Sigmoid colon (tissue), 6 donors: ENCODE measurements at regions not wholly inside any gene's neighbourhood (a gene's known extent, or its start where the extent isn't known, plus 50 kb on each side); places are given as distances from the start of the nearest gene placed in this dataset.

Experiments
- DNase-seq: peaks from one replicate; pipeline ENCODE4 v3.0.0-alpha.2; 2019
- H3K27ac ChIP-seq, 4 donors: fragments of 200-600 bp; sonication (generic); one replicate each; pipeline ENCODE4 v1.5.1; 2016 to 2019; ENCODE audit warnings: mild to moderate bottlenecking in 1 of 4
- H3K27me3 ChIP-seq, 3 donors: fragments of 200-600 bp; sonication (generic); one replicate each; pipeline ENCODE4 v1.5.1; 2019; ENCODE audit warnings: mild to moderate bottlenecking in 1 of 3
- H3K36me3 ChIP-seq, 4 donors: fragments of 200-600 bp; sonication (generic); one replicate each; pipeline ENCODE4 v1.5.1; 2016 to 2019
- H3K4me1 ChIP-seq, 4 donors: fragments of 200-600 bp; sonication (generic); one replicate each; pipeline ENCODE4 v1.5.1; 2017 to 2019
- H3K4me3 ChIP-seq, 4 donors: fragments of 200-600 bp; sonication (generic); one replicate each; pipeline ENCODE4 v1.5.1; 2017 to 2019; ENCODE audit warnings: mild to moderate bottlenecking in 2 of 4, moderate library complexity in 1 of 4
- H3K9me3 ChIP-seq, 4 donors: fragments of 200-600 bp in 3 of 4; sonication (generic) in 3 of 4; one replicate each; pipeline versions ENCODE4 v1.5.1 to v1.6.1; 2013 to 2019
- CTCF ChIP-seq, 4 experiments: fragments of 450-650 bp in 3 of 4; fragments of 200-600 bp in 1 of 4; IDR thresholded peaks; one replicate each; pipeline ENCODE4 v1.5.1; 2016 to 2019; ENCODE audit warnings: antibody characterized with exemption in 4 of 4, mild to moderate bottlenecking in 3 of 4, moderate library complexity in 2 of 4
- EP300 ChIP-seq, 4 donors: sonication (generic); formaldehyde crosslinking; IDR thresholded peaks; one replicate each; pipeline ENCODE4 v1.6.1; 2017; ENCODE audit warnings: antibody characterized with exemption in 4 of 4
- POLR2A ChIP-seq, 2 donors: fragments of 450-650 bp; IDR thresholded peaks; one replicate each; pipeline ENCODE4 v1.6.1; 2016; ENCODE audit warnings: antibody characterized with exemption in 2 of 2, mild to moderate bottlenecking in 2 of 2, moderate library complexity in 2 of 2
- POLR2AphosphoS5 ChIP-seq, 4 donors: sonication (generic); formaldehyde crosslinking; IDR thresholded peaks; one replicate each; pipeline ENCODE4 v1.6.1; 2017; ENCODE audit warnings: antibody characterized with exemption in 4 of 4
- WGBS, 2 donors: extraction: QIAGEN DNeasy Blood & Tissue Kit; methylation state at CpG; one replicate each; pipeline ENCODE4 v1.1.7; 2013; 5-methylcytosine and 5-hydroxymethylcytosine counted together
- intact Hi-C: fragments of 100-400 bp; cut with DNase I; formaldehyde crosslinking; loops from one replicate; pipeline ENCODE4 v1.15.1; 2023
- donor health status: healthy with polysubstance abuse.
- donor health status: healthy.

- intact Hi-C loops = no loop called here
- peak; percentile 82 for DNase-seq
- Histone ChIP-seq H3K4me1 (peaks cover 0 to 9% (median 6%) of the 10 kb centered on the region in 4 donors), H3K27me3 (no peaks in the 10 kb centered on the region), H3K27ac (peak overlapping the region in 3 of 4 donors; percentile 51 to 55 (median 53)), H3K9me3 (no peaks in the 10 kb centered on the region), H3K4me3 (peak overlapping the region in 3 of 4 donors; percentile 32 to 36 (median 34)), H3K36me3 (no peaks in the 10 kb centered on the region)
- 31 to 65% methylated on average over 27 of the region's 27 CpGs for WGBS, 2 donors
- no peak for TF ChIP-seq POLR2A (IDR thresholded peaks at IDR 0.05)
- TF ChIP-seq EP300 (IDR thresholded peaks at IDR 0.05) = no peak
- TF ChIP-seq POLR2AphosphoS5 (IDR thresholded peaks at IDR 0.05) = peak in 1 of 4 donors; percentile 44
- no peak for TF ChIP-seq CTCF (IDR thresholded peaks at IDR 0.05)
Observed at GRCh38 chr9:91159664-91160121, 202.0 kb downstream of the AUH start.

GRCh38 chr9:91160181-91160580 is 201.5 kb downstream of the AUH start:
- Histone ChIP-seq H3K4me3 (peak overlapping the region in 3 of 4 donors; percentile 32 to 36 (median 34)), H3K9me3 (no peaks in the 10 kb centered on the region), H3K27ac (peak overlapping the region in 3 of 4 donors; percentile 51 to 55 (median 53)), H3K27me3 (no peaks in the 10 kb centered on the region), H3K36me3 (no peaks in the 10 kb centered on the region), H3K4me1 (peaks cover 0 to 9% (median 6%) of the 10 kb centered on the region in 4 donors)
- TF ChIP-seq POLR2A (IDR thresholded peaks at IDR 0.05) = no peak
- TF ChIP-seq CTCF (IDR thresholded peaks at IDR 0.05) = no peak
- no peak for TF ChIP-seq POLR2AphosphoS5 (IDR thresholded peaks at IDR 0.05)
- 84 to 87% methylated on average over 22 of the region's 22 CpGs for WGBS, 2 donors
- intact Hi-C loops = no loop called here
- no peak for DNase-seq

GRCh38 chr9:91160599-91161464 is 200.9 kb downstream of the AUH start:
- no peak for DNase-seq
- no peak for TF ChIP-seq POLR2AphosphoS5 (IDR thresholded peaks at IDR 0.05)
- TF ChIP-seq EP300 (IDR thresholded peaks at IDR 0.05) = no peak
- no peak for TF ChIP-seq POLR2A (IDR thresholded peaks at IDR 0.05)
- no peak for TF ChIP-seq CTCF (IDR thresholded peaks at IDR 0.05)
- intact Hi-C loops = no loop called here
- Histone ChIP-seq H3K36me3 (no peaks in the 10 kb centered on the region), H3K9me3 (no peaks in the 10 kb centered on the region), H3K4me1 (peaks cover 0 to 9% (median 6%) of the 10 kb centered on the region in 4 donors), H3K27ac (no peak overlapping the region), H3K4me3 (no peak overlapping the region), H3K27me3 (no peaks in the 10 kb centered on the region)
- WGBS, 2 donors = 91 to 93% methylated on average over 31 of the region's 31 CpGs

- no peak overlapping the region for H3K4me3 ChIP-seq
- no peak for TF ChIP-seq EP300 (IDR thresholded peaks at IDR 0.05)
- no peak for DNase-seq
- WGBS, 2 donors = 85 to 89% methylated on average over 13 of the region's 13 CpGs
- no peaks in the 10 kb centered on the region for H3K36me3 ChIP-seq
- no peak overlapping the region for H3K27ac ChIP-seq
- no peaks in the 10 kb centered on the region for H3K27me3 ChIP-seq
- no peaks in the 10 kb centered on the region for H3K9me3 ChIP-seq
- peaks cover 0 to 9% (median 6%) of the 10 kb centered on the region in 4 donors for H3K4me1 ChIP-seq
- intact Hi-C loops = no loop called here
Observed at GRCh38 chr9:91161465-91162300, 200.0 kb downstream of the AUH start.

- intact Hi-C loops = no loop called here
- no peaks in the 10 kb centered on the region for H3K9me3 ChIP-seq
- peak overlapping the region in 1 of 4 donors; percentile 25 for H3K27ac ChIP-seq
- H3K36me3 ChIP-seq = no peaks in the 10 kb centered on the region
- WGBS, 2 donors = 73 to 87% methylated on average over 5 of the region's 5 CpGs
- TF ChIP-seq POLR2A (IDR thresholded peaks at IDR 0.05) = no peak
- TF ChIP-seq CTCF (IDR thresholded peaks at IDR 0.05) = no peak
- no peak for TF ChIP-seq EP300 (IDR thresholded peaks at IDR 0.05)
- no peak for TF ChIP-seq POLR2AphosphoS5 (IDR thresholded peaks at IDR 0.05)
- H3K4me3 ChIP-seq = no peak overlapping the region
- no peaks in the 10 kb centered on the region for H3K27me3 ChIP-seq
- peaks cover 0 to 9% (median 6%) of the 10 kb centered on the region in 4 donors for H3K4me1 ChIP-seq
- no peak for DNase-seq
Observed at GRCh38 chr9:91162311-91162710, 199.4 kb downstream of the AUH start.
